ENCODE measurements at regions not wholly inside any gene's neighbourhood (a gene's known extent, or its start where the extent isn't known, plus 50 kb on each side); places are given as distances from the start of the nearest gene placed in this dataset.

GRCh38 chr1:229993894-229994293 lies 73.1 kb upstream of the GALNT2 start:
- DNase-seq (ENCODE audit: extremely low read depth, low read depth): no peak
- TF ChIP-seq CTCF (IDR thresholded peaks at IDR 0.05; ENCODE audit: low read depth, low read length): no peak

DNA sequence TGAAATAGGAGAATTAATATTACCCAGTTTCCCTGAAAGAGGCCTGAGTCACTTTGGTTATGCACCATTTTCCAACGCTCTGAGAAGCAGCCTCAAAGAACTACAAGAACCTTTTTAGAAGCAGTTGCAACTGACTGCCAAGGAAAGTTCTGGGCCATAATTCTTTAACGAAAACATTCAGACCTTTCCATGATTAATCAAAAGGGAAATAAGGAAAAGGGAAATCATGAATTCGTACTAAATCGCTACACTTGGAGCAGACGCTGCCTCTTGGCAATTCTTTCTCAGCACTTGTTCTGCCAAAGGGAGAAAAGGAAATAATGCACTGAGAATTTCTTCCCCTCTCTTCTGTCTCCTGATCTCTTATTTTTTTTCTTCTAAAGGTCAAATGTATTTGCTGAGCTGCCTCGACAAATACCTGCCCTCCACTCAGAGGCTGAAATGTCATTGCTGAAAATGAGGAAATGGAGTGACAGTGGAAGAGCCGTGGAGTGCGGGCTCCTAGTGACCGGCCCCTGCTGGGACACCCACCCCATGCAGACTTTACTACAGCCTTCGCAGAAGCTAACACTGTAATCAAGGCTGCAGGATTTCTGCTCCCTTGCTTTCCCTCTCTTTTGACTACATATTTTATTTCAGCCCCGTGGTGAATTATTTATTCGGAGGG lies 67.9 kb upstream of the GALNT2 start:
- TF ChIP-seq CTCF (IDR thresholded peaks at IDR 0.05; ENCODE audit: low read depth, low read length): no peak
- no peak for DNase-seq (ENCODE audit: extremely low read depth, low read depth)

GRCh38 chr1:230000493-230001184 lies 66.4 kb upstream of the GALNT2 start:
- TF ChIP-seq CTCF (IDR thresholded peaks at IDR 0.05; ENCODE audit: low read depth, low read length): no peak
- DNase-seq (ENCODE audit: extremely low read depth, low read depth): no peak

DNA sequence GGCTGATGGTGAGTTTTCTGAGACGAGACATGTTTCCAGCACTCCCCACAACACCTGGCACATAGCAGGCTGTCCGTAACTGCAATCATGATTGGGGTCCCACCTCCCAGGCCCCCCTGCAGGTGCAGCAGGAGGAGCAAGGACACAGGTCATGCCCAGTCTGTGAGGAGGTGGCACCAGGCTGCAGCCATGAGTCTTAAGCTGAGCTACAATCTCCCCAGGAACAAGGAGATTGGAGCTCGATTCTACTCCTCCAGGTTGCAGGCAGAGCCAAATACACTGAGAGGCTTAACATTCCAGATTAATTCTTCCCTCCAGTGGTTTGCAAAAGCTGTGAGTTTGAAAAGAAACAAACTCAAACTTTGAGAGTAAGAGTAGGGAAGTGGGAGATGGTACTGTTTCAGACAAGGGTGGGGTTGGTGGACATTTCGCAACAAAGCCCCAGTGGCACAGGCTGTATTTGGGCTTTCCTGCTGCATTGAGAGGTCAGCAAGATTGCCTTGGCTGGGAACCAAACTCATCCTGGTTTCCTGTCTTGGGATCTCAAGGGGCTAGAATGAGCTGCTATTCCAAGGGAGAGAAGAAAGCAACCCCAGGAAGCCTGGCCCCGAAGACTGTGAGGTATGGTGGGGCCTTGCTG lies 64.8 kb upstream of the GALNT2 start:
- DNase-seq (ENCODE audit: extremely low read depth, low read depth): no peak
- no peak for TF ChIP-seq CTCF (IDR thresholded peaks at IDR 0.05; ENCODE audit: low read depth, low read length)

DNA sequence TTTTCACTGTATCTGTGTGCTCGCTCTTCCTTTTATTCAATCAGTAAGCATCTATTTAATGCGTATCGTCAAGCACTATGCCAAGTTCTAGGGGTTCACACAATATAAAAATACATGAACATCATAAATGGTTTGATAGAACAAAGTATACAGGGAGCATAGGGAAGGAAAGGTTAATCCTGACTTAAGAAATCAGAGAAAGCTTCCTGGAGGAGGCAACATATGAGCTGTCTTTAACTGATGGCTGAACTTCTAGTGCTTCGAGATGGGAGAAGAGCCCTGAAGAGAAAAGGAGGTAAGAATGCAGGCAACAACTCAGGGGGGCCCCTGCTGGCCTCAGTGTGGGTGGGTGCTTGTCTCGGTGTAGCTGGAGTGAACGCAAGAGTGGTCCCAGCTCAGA lies 63.6 kb upstream of the GALNT2 start:
- TF ChIP-seq CTCF (IDR thresholded peaks at IDR 0.05; ENCODE audit: low read depth, low read length): no peak

DNA sequence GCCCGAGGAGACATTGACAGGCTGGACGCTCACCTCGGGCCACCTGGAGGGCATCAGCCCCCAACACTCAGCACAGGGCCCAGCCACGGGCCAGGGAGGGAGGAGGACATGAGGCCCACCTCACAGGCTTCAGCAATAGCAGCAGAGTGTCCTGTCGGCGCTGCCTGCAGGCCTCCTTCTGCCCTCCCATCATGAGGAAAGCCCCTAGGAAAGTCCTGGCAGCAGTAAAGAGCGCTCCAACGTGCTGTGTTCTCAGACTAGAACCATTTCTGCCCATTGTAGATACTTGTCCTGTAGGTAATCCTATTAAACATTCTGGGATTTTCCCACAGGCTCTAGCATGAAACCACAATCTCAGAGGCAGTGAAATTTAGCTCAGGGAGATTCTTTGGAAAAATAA lies 62.0 kb upstream of the GALNT2 start:
- DNase-seq (ENCODE audit: extremely low read depth, low read depth): no peak
- no peak for TF ChIP-seq CTCF (IDR thresholded peaks at IDR 0.05; ENCODE audit: low read depth, low read length)

More for the DNA sequence above, 63.6 kb upstream of the GALNT2 start:
- no peak for DNase-seq (ENCODE audit: extremely low read depth, low read depth)

DNA sequence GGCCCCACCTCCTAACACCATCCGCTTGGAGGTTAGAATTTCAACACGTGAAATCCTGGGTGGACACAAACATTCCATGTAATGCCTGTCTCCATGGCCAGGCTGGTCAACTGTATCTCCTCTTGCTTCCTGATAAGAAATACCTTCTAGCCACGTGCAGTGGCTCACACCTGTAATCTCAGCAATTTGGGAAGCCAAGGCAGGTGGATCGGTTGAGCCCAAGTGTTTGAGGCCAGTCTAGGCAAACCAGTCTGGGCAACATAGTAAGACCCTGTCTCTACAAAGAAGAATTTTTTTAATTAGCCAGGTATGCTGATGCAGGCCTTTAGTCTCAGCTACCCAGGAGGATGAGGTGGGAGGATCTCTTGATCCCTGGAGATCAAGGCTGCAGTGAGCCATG lies 58.3 kb upstream of the GALNT2 start:
- TF ChIP-seq CTCF (IDR thresholded peaks at IDR 0.05; ENCODE audit: low read depth, low read length): no peak
- no peak for DNase-seq (ENCODE audit: extremely low read depth, low read depth)
